Stomach (tissue), 4 donors: ENCODE measurements at regions not wholly inside any gene's neighbourhood (a gene's known extent, or its start where the extent isn't known, plus 50 kb on each side); places are given as distances from the start of the nearest gene placed in this dataset.

Experiments used
- CTCF ChIP-seq, 7 experiments: fragments of 450-650 bp in 4 of 7; fragments of 200-600 bp in 3 of 7; sonication (generic) in 3 of 7; IDR thresholded peaks; one replicate each; pipeline ENCODE4 v1.5.1; 2016 to 2019; ENCODE audit warnings: antibody characterized with exemption in 7 of 7, control low read depth in 2 of 7, mild to moderate bottlenecking in 1 of 7
- POLR2AphosphoS5 ChIP-seq, 3 donors: sonication (generic); formaldehyde crosslinking; IDR thresholded peaks; one replicate each; pipeline ENCODE4 v1.6.1; 2016; ENCODE audit warnings: antibody characterized with exemption in 3 of 3

- TF ChIP-seq CTCF (IDR thresholded peaks at IDR 0.05): no peak
- TF ChIP-seq POLR2AphosphoS5 (IDR thresholded peaks at IDR 0.05): no peak
Observed at GRCh38 chr9:16303506-16303905, 567.0 kb downstream of the BNC2 start.
